ENCODE measurements at regions not wholly inside any gene's neighbourhood (a gene's known extent, or its start where the extent isn't known, plus 50 kb on each side); places are given as distances from the start of the nearest gene placed in this dataset.

DNA sequence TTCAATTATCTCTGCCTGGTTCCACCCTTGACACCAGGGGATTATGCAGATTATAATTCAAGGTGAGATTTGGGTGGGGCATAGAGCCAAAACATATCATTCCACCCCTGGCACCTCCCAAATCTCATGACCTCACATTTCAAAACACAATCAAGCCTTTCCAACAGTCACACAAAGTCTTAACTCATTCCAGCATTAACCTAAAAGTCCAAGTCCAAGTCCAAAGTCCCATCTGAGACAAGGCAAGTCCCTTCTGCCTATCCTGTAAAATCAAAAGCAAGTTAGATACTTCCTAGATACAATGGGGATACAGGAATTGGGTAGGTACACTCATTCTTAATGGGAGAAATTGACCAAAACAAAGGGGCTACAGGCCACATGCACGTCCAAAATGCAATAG, 73.7 kb upstream of the SLC24A3 start:
- TF ChIP-seq POLR2A (IDR thresholded peaks at IDR 0.05) (no peak), POLR2AphosphoS5 (IDR thresholded peaks at IDR 0.05) (no peak)
- TF ChIP-seq, protein P1, sequence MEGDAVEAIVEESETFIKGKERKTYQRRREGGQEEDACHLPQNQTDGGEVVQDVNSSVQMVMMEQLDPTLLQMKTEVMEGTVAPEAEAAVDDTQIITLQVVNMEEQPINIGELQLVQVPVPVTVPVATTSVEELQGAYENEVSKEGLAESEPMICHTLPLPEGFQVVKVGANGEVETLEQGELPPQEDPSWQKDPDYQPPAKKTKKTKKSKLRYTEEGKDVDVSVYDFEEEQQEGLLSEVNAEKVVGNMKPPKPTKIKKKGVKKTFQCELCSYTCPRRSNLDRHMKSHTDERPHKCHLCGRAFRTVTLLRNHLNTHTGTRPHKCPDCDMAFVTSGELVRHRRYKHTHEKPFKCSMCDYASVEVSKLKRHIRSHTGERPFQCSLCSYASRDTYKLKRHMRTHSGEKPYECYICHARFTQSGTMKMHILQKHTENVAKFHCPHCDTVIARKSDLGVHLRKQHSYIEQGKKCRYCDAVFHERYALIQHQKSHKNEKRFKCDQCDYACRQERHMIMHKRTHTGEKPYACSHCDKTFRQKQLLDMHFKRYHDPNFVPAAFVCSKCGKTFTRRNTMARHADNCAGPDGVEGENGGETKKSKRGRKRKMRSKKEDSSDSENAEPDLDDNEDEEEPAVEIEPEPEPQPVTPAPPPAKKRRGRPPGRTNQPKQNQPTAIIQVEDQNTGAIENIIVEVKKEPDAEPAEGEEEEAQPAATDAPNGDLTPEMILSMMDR (IDR thresholded peaks at IDR 0.05 in 8 of 11, conservative IDR thresholded peaks at IDR 0.05 in 3 of 11): no peak
